Right atrium auricular region (tissue), 2 donors: ENCODE measurements at regions not wholly inside any gene's neighbourhood (a gene's known extent, or its start where the extent isn't known, plus 50 kb on each side); places are given as distances from the start of the nearest gene placed in this dataset.

ENCODE experiments used
- DNase-seq: peaks from one replicate; pipeline ENCODE4 v3.0.0-alpha.2; 2019; ENCODE audit warnings: low spot score
- H3K27ac ChIP-seq, 2 donors: fragments of 200-600 bp; sonication (generic); 1 replicate in 1 of 2; 2 replicates in 1 of 2; pipeline ENCODE4 v1.5.1; 2016 to 2019
- H3K27me3 ChIP-seq, 2 donors: fragments of 200-600 bp; sonication (generic); one replicate each; pipeline versions ENCODE4 v1.5.1 to v1.6.0; 2017 to 2019
- H3K36me3 ChIP-seq: fragments of 200-600 bp; sonication (generic); one replicate; pipeline ENCODE4 v1.5.1; 2016
- H3K4me1 ChIP-seq, 2 donors: fragments of 200-600 bp; sonication (generic); one replicate each; pipeline versions ENCODE4 v1.5.1 to v1.6.0; 2017 to 2019
- H3K4me3 ChIP-seq, 2 donors: fragments of 200-600 bp; sonication (generic); 1 replicate in 1 of 2; 2 replicates in 1 of 2; pipeline ENCODE4 v1.5.1; 2017 to 2019; ENCODE audit warnings: mild to moderate bottlenecking in 1 of 2, moderate library complexity in 1 of 2
- H3K9me3 ChIP-seq, 2 donors: fragments of 200-600 bp; sonication (generic); one replicate each; pipeline ENCODE4 v1.5.1; 2019
- TF ChIP-seq, protein P1 (sequence below), 2 donors: fragments of 200-600 bp; sonication (generic); IDR thresholded peaks; one replicate each; pipeline ENCODE4 v1.5.1; 2019; ENCODE audit warnings: antibody characterized with exemption in 2 of 2

DNA sequence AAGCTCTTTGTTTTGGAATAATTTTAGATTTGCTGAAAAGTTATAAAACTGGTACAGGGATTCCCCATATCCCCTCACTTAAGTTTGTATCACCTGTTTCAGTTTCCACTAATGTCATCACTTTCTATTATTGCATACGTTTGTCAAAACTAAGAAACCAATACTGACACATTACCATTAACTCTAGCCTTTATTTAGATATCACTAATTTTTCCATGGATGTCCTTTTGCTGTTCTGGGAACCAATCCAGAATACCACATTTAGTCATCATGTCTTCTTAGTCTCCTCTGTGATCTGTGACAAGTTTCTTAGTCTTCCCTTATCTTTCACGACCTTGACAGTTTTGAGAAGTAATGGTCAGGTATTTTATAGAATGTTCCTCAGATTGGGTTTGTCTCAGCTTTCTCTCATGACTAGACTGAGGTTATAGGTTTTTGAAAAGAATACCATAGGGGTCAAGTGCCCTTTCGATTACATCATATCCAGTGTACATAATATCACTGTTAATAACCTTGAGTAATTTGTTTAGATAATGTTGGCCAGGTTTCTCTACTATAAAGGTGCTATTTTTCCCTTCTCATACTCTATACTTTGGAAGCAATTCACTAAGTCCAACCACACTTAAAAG lies 51.9 kb upstream of the NMUR2 start:
- Histone ChIP-seq H3K36me3 (no peaks in the 10 kb centered on the region), H3K4me1 (no peaks in the 10 kb centered on the region), H3K27ac (no peak overlapping the region), H3K4me3 (no peak overlapping the region), H3K9me3 (no peaks in the 10 kb centered on the region), H3K27me3 (no peaks in the 10 kb centered on the region)
- DNase-seq, result no peak
- TF ChIP-seq, protein P1, sequence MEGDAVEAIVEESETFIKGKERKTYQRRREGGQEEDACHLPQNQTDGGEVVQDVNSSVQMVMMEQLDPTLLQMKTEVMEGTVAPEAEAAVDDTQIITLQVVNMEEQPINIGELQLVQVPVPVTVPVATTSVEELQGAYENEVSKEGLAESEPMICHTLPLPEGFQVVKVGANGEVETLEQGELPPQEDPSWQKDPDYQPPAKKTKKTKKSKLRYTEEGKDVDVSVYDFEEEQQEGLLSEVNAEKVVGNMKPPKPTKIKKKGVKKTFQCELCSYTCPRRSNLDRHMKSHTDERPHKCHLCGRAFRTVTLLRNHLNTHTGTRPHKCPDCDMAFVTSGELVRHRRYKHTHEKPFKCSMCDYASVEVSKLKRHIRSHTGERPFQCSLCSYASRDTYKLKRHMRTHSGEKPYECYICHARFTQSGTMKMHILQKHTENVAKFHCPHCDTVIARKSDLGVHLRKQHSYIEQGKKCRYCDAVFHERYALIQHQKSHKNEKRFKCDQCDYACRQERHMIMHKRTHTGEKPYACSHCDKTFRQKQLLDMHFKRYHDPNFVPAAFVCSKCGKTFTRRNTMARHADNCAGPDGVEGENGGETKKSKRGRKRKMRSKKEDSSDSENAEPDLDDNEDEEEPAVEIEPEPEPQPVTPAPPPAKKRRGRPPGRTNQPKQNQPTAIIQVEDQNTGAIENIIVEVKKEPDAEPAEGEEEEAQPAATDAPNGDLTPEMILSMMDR (IDR thresholded peaks at IDR 0.05), result no peak

DNA sequence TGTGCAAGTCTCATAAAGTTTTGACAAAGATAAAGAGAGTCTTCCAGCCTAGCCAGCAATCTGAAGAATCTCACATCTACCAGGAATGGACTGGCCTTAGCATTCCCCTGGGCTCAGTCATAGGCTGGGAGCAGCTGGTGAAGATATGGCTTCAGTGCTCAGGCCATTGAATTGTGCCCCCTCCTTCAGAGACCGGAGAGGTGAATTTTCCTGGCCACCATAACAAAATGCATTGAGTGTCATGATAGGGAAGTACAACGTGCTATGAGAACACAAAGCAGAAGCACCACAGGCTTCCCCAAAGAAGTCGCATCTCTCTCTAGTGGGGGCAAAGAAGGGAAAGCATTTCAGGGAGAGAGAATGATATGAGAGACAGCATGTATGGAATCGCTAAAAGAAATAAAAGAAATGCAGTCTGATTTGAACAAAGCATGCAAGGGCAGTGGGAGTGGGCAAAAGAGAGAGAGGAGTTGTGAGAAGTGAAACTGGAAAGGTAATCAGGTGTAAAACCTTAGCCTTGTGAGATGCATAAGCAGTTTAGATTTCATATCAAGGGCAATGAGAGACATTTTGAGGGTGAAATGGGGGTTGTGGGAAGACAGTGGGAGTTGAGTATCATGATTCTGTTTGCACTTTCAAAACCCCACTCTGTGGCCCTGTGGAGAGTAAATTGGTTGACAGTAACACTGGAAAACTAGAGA lies 57.1 kb upstream of the NMUR2 start:
- TF ChIP-seq, protein P1 (IDR thresholded peaks at IDR 0.05), result no peak
- Histone ChIP-seq H3K9me3 (no peaks in the 10 kb centered on the region), H3K4me3 (no peak overlapping the region), H3K4me1 (no peaks in the 10 kb centered on the region), H3K36me3 (no peaks in the 10 kb centered on the region), H3K27ac (no peak overlapping the region), H3K27me3 (no peaks in the 10 kb centered on the region)
- no peak for DNase-seq

DNA sequence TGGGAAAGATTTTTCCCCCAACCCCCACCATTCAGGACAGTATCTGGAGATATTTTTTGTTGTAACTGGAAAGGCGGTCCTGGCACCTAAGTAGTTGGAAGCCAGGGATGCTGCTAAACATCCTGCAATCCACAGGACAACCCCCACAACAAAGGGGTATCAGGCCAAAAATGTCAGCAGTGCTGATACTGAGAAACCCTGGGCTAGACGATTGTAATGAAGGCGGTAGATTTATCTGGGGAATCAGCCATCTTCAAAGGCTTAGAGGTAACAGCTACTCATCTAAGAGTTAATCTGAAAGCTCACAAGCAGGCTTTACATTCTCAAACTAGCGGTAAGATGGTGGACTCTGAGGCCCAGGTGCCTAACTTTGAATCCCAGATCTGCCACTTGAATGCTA lies 59.0 kb upstream of the NMUR2 start:
- DNase-seq, result no peak
- H3K4me3 ChIP-seq, result no peak overlapping the region
- no peaks in the 10 kb centered on the region for H3K27me3 ChIP-seq
- H3K4me1 ChIP-seq, result no peaks in the 10 kb centered on the region
- no peaks in the 10 kb centered on the region for H3K9me3 ChIP-seq
- TF ChIP-seq, protein P1 (IDR thresholded peaks at IDR 0.05), result no peak
- no peak overlapping the region for H3K27ac ChIP-seq
- no peaks in the 10 kb centered on the region for H3K36me3 ChIP-seq

DNA sequence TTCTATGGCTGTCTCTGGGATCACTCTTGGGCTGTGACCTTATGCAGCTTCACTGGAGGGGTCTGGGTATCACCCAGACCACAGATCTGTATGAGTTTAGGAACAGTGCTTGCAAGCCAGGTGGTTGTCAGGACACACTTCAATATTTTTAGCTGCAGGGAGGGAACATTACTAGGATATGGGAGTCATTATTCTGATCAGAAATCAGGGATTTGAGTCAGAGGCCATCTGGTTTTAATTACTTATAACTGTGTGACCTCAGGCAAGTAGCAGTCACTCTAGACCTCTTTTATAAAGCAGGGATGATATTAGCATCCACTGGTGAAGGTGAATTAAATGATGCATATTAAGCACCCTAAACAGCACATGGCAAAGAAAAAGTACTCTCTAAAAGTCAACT lies 60.1 kb upstream of the NMUR2 start:
- TF ChIP-seq, protein P1 (IDR thresholded peaks at IDR 0.05), result no peak
- H3K4me3 ChIP-seq, result no peak overlapping the region
- DNase-seq, result no peak
- H3K4me1 ChIP-seq, result no peaks in the 10 kb centered on the region
- no peaks in the 10 kb centered on the region for H3K9me3 ChIP-seq
- H3K27ac ChIP-seq, result no peak overlapping the region
- H3K27me3 ChIP-seq, result no peaks in the 10 kb centered on the region
- no peaks in the 10 kb centered on the region for H3K36me3 ChIP-seq

DNA sequence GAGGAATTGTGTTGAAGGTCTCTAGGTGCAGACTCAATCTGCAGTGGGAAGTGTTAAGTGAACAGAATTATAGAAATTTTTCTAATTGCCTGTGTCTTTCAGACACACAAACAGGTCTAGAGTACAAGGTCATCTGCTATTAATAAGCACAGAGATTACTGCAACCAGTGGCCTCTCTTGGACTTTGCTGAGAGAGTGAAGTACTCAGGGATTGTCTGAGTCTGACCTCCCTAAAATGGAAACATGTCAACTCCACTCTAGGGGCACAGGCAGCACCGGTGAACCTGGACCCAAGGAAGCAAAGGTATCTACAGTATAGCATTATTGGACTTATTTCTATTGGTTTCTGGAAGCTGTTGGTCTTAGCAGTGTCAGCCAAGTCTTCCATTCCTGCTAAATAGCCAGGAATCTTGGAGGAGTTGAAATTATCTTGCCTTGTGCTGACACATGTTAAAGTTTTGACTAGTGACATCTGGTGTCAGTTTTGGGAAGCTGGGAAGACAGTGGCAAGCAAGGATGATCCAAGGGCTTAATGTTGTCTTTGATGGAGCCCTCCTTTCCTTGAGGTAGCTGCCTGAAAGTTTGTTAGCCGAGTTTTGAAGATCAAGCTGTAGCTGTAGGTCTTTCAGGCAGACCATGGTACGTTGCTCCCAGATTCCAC lies 61.1 kb upstream of the NMUR2 start:
- H3K4me1 ChIP-seq, result no peaks in the 10 kb centered on the region
- TF ChIP-seq, protein P1 (IDR thresholded peaks at IDR 0.05), result no peak
- H3K9me3 ChIP-seq, result no peaks in the 10 kb centered on the region
- no peaks in the 10 kb centered on the region for H3K36me3 ChIP-seq
- no peaks in the 10 kb centered on the region for H3K27me3 ChIP-seq
- no peak overlapping the region for H3K4me3 ChIP-seq
- DNase-seq, result no peak
- peak overlapping the region in 1 of 2 donors; percentile 48 for H3K27ac ChIP-seq
